HTR-8/SVneo (cell line): ENCODE measurements at regions not wholly inside any gene's neighbourhood (a gene's known extent, or its start where the extent isn't known, plus 50 kb on each side); places are given as distances from the start of the nearest gene placed in this dataset.
A peak's percentile ranks its signal among the peaks of the same experiment; 100 is the strongest.
"Not testable (repeated sequence)": the region's sequence is repeated elsewhere in the genome, so short reads cannot be mapped to it uniquely, and the experiment has no call there.

ENCODE experiments used
- DNase-seq: peaks from one replicate; pipeline ENCODE4 v3.0.0; 2011; ENCODE audit warnings: low spot score, mixed read lengths; ENCODE audit not compliant: insufficient read length
- FAIRE-seq: peaks from 2 replicates; lab custom pipeline; 2011; peaks lifted over from hg19 to GRCh38; lab: Jason Lieb, UNC

- DNase-seq (no peak), FAIRE-seq (no peak)
These were observed 540.6 kb upstream of the SPRY2 start for GRCh38 chr13:80881495-80881894.

- FAIRE-seq, result no peak
- no peak for DNase-seq
These were observed 540.1 kb upstream of the SPRY2 start for GRCh38 chr13:80881034-80881433.

DNA sequence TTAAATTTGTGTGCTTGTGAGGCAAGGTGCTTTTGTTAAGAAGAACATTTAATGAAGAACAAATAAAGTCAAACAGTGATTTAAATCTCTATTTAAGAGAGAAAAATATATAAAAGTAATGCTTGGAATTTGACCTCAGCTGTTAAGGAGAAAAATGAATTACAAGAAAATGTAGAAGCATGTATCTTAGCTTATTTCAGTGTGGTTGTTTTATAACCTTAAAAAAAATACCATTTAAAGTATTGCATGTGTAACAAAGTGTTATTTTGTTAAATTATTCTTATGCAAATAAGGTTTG, 537.0 kb upstream of the SPRY2 start:
- FAIRE-seq (no peak), DNase-seq (no peak)

- FAIRE-seq, result no peak
- DNase-seq, result no peak
These were observed 536.5 kb upstream of the SPRY2 start for GRCh38 chr13:80877209-80877943.

- DNase-seq, result no peak
- FAIRE-seq, result no peak
These were observed 532.7 kb upstream of the SPRY2 start for GRCh38 chr13:80873589-80873988.

GRCh38 chr13:80871971-80872370, 531.0 kb upstream of the SPRY2 start:
- FAIRE-seq, DNase-seq: not testable (repeated sequence)

- peak; percentile 4 for DNase-seq
These were observed 530.6 kb upstream of the SPRY2 start for GRCh38 chr13:80871481-80871880.

DNA sequence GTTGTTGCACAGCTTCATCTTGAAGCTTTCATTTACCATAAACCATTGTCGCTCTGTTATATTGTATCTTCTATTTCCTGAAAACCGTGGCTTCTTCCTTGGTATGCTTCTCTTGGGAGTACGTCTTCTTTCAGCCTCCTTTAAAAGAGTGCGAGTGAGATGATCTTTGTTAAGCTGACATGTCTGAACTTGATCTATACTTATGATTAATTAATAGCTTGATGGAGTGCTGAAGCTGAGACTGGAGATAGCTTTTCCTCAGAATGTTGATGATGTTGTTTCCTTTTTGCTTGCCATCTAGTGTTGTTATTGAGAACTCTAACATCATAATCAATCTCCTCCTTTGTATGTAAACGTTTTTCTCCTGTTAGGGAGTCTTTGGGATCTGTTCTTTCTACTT, 529.3 kb upstream of the SPRY2 start:
- FAIRE-seq, result no peak

More at GRCh38 chr13:80871481-80871880, 530.6 kb upstream of the SPRY2 start:
- no peak for FAIRE-seq

GRCh38 chr13:80866921-80867320, 526.0 kb upstream of the SPRY2 start:
- DNase-seq, result no peak
- no peak for FAIRE-seq

More for the DNA sequence above, 529.3 kb upstream of the SPRY2 start:
- no peak for DNase-seq

GRCh38 chr13:80865329-80865728, 524.4 kb upstream of the SPRY2 start:
- DNase-seq (no peak), FAIRE-seq (no peak)

DNA sequence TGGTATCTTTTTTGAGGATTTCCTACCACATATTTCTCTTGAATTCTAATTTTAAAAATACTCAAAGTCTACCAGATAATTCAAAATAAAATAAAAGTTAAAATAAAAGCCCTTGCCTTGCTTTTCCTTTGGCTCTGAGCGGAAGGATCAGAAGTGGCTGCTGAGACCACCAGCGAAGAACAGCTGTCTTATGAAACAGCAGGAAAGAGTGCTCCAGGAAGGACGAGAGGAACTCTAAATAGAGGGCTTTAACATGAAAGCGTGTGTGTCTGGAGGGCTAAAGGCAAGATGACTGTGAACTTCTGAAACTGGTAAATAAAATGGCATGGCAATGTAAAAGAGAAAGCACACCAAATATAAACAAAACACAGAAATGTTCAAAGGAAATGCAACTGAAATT, 521.5 kb upstream of the SPRY2 start:
- FAIRE-seq, result no peak
- DNase-seq, result no peak

DNA sequence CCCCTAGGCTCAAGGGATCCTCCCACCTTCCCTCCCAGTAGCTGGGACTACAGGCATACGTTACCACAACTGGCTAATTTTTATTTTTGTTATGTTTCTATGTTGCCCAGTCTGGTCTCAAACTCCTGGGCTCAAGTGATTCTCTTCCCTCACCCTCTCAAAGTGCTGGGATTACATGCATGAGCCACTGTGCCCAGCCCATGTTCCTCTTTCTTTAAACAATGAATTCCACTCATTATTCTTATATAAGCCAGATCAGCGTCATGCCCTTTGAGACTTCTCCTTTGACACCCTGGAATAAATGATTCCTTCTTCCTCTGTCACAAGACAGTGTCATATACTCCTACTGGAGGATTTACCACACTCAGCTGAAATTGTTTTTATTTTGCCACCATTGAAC, 519.9 kb upstream of the SPRY2 start:
- no peak for DNase-seq

GRCh38 chr13:80858131-80858530, 517.2 kb upstream of the SPRY2 start:
- no peak for DNase-seq
- no peak for FAIRE-seq

More for the DNA sequence above, 519.9 kb upstream of the SPRY2 start:
- no peak for FAIRE-seq

DNA sequence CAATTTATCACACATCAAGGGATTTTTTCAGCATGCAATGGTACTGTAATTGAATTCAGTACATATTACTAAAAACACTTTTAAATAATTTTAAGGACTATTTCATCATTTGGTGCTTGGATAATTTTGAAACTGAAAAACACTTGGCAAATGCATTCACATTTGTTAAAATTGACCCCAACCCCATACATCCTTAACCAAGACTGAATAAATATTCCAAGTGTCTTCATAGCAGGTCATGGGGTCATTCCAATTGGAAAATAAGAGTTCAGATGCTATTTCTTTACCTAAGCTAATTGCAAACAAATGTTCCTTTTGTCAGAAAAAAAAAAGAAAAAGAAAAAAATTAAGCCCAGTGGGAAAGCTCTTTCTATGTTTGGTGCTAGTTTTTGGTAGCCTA, 516.4 kb upstream of the SPRY2 start:
- DNase-seq (no peak), FAIRE-seq (no peak)

DNA sequence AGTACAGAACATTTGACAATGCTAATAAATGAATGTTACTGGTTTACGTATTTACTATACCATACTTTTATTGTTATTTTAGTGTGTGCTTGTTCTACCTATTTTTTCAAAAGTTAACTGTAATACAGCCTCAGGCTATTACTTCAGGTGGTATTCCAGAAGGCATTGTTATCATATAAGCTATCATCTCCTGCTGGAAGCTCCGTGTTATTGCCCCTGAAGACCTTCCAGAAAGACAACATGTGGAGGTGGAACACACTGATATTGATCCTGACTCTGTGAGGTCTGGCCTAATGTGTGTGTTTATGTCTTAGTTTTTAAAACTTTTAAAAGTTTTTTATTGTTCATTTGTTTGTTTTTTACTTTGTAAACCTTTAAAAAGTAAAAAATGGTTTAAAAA, 509.8 kb upstream of the SPRY2 start:
- DNase-seq, result no peak
- FAIRE-seq, result no peak

DNA sequence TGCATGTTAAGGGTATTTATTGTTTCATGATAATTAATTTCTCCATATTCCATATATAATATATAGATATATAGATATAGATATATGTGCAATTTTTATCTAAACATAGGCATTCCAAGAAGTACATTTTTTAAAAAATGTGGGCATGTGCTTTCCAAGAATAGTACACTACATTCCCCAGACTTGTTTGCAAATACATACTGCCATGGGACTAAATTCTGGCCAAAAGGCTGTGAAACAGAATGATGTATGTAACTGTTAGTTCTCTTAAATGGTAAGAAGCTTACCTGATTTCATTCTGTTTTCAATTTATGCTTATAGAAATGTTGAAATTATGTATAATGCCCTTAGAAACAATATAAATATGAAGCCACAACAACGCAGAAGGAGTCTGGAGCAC, 503.2 kb upstream of the SPRY2 start:
- no peak for DNase-seq
- FAIRE-seq, result no peak

DNA sequence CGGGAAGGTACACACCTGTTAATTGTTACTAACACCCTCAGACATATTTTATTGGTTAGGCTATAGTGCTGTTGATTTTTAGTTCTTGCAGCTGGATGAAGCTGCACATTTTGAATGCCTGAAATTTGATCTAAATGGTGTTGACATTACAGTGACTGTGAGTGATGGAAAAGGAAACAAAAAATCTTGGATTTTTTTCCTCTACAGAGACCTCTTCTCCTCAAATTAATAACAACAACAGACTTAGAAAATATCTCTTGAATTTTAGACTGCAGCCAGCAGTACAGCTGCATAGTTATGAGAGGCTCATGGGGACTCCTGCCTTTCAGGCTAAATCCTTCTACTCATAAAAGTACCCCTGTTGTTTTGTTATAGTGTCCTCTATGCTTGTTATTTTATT, 500.5 kb upstream of the SPRY2 start:
- FAIRE-seq, result no peak
- DNase-seq, result no peak

GRCh38 chr13:80840316-80840976, 499.5 kb upstream of the SPRY2 start:
- no peak for FAIRE-seq

DNA sequence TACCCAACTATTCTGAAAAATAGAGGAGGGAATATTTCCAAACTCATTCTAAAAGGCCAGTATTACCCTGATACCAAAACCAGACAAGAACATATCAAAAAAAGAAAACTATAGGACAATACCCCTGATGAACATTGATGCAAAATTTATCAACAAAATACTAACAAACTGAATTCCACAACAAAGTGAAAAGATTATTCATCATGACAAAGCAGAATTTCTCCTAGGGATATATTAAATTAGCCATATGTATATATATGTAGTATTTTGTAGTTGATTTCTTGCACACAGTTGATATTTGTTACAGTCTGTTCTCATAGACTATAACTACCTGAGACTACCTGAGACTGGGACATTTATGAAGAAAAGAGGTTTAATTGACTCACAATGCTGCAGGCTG, 495.0 kb upstream of the SPRY2 start:
- no peak for FAIRE-seq
- no peak for DNase-seq

More at GRCh38 chr13:80840316-80840976, 499.5 kb upstream of the SPRY2 start:
- DNase-seq, result no peak

DNA sequence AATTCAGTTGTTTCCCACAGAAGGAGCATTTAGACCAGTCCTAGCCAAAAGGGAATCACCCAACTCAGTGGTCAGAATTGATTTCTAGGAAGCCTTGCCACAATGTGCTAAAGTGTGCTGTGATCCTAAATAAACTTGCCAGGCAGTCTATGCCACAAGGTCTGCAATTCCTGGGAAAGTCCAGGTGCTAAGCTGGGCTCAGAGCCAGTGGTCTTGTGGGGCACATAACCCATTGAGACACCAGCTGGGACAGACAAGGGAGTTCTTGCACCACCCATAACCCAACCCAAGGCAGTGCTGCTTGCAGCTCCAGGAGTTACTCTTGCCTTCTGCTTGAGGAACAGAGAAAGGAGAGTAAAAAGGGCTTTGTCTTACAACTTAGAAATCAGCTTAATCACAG, 489.5 kb upstream of the SPRY2 start:
- no peak for DNase-seq
- FAIRE-seq, result no peak

DNA sequence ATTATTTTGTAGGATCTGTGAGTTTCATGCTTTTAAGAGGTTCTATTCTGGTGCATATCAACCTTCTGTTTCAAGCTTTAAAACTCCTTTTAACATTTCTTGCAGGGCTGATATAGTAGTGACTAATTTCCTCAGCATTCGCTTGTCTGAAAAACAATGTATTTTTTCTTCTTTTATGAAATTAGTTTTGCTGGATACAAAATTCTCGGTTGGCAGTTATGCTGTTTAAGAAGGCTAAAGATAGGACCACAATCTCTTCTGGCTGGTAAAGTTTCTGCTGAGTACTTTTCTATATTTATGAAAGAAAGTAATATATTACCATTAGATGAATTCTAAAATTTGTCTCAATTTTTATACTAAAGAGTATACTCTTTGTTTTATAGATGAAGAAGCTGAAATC, 487.8 kb upstream of the SPRY2 start:
- no peak for DNase-seq
- FAIRE-seq, result no peak

DNA sequence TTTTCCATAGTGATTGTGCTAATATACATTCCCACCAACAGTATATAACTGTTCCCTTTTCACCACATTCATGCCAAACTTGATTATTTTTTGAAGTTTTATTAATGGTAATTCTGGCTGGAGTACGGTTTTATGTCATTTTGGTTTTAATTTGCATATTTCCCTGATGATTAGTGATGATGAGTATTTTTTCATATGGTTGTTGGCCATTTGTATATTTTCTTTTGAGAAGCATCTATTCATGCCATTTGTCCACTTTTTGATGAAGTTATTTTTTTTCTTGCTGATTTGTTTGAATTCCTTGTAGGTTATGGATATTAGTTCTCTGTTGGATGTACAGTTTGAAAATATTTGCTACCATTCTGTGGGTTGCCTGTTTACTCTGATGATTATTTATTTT, 484.4 kb upstream of the SPRY2 start:
- FAIRE-seq (no peak), DNase-seq (no peak)
